ENCODE measurements at regions not wholly inside any gene's neighbourhood (a gene's known extent, or its start where the extent isn't known, plus 50 kb on each side); places are given as distances from the start of the nearest gene placed in this dataset.

DNA sequence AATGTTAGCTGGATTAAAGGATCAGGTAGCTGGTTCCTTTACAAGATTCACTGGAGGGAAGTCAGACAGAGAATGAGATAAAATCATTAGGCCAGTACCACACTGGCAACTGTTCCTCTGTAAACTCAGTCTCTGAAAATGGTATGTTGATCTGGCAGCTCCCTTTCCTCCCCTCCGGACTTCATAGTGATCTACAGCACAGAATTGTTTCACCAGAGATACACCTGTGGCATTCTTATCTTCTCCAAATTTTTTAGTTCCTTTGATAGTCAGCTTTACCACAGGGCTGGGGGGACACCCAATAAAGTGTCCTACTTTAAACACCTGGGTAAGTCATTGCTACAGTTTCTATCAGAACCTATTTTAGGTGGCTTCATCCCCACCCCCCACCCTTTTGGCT is 304.3 kb upstream of the KCNH8 start:
- no peaks in the 10 kb centered on the region for H4K20me1 ChIP-seq (ENCODE audit: insufficient read depth, low read depth, low read length)
- no peaks in the 10 kb centered on the region for H3K27me3 ChIP-seq (ENCODE audit: low read length)
- H3K79me2 ChIP-seq (ENCODE audit: low read length), result no peaks in the 10 kb centered on the region
- H3K9me2 ChIP-seq (replicated peaks; ENCODE audit: insufficient read depth, low read length), result no peaks in the 10 kb centered on the region
- no peak overlapping the region for H3K4me2 ChIP-seq (ENCODE audit: low read depth, low read length, poor library complexity, severe bottlenecking)
- no peaks in the 10 kb centered on the region for H3K36me3 ChIP-seq (ENCODE audit: insufficient read depth, low read length)
- H3K9me3 ChIP-seq (ENCODE audit: low read length), result no peaks in the 10 kb centered on the region
- no peak overlapping the region for H3K27ac ChIP-seq (ENCODE audit: low read length)
- H3K4me1 ChIP-seq (ENCODE audit: low read length), result no peaks in the 10 kb centered on the region
- H3K9ac ChIP-seq (ENCODE audit: low read length), result no peak overlapping the region
- H3K4me3 ChIP-seq (ENCODE audit: low read length), result no peak overlapping the region
- no peak overlapping the region for H2AFZ ChIP-seq (ENCODE audit: low read length)
- no peak for DNase-seq

DNA sequence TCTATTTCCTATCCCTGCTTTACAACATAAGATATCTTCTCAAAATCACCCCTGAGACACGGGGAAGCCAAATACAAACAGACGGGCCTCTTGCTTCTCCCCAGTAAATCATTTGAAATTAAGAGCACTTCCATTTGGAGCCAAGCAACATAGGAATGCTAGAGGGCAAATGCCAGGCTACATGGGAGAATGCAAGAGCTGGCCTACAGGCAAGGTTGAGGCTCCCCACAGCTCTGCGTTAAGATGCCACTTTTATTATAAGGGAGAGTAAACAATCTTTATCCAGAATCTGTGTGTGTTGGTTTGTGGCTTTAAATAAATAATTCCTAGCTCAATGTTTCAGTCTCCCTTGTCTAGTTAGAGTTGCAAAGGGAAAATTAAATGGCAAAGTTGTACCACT is 305.1 kb upstream of the KCNH8 start:
- no peak for DNase-seq
- Histone ChIP-seq H3K27me3 (ENCODE audit: low read length) (no peaks in the 10 kb centered on the region), H3K9me3 (ENCODE audit: low read length) (no peaks in the 10 kb centered on the region), H3K79me2 (ENCODE audit: low read length) (no peaks in the 10 kb centered on the region), H3K4me3 (ENCODE audit: low read length) (no peak overlapping the region), H3K9me2 (replicated peaks; ENCODE audit: insufficient read depth, low read length) (no peaks in the 10 kb centered on the region), H3K36me3 (ENCODE audit: insufficient read depth, low read length) (no peaks in the 10 kb centered on the region), H3K4me2 (ENCODE audit: low read depth, low read length, poor library complexity, severe bottlenecking) (no peak overlapping the region), H3K27ac (ENCODE audit: low read length) (no peak overlapping the region), H4K20me1 (ENCODE audit: insufficient read depth, low read depth, low read length) (no peaks in the 10 kb centered on the region), H3K9ac (ENCODE audit: low read length) (no peak overlapping the region), H2AFZ (ENCODE audit: low read length) (no peak overlapping the region), H3K4me1 (ENCODE audit: low read length) (no peaks in the 10 kb centered on the region)

DNA sequence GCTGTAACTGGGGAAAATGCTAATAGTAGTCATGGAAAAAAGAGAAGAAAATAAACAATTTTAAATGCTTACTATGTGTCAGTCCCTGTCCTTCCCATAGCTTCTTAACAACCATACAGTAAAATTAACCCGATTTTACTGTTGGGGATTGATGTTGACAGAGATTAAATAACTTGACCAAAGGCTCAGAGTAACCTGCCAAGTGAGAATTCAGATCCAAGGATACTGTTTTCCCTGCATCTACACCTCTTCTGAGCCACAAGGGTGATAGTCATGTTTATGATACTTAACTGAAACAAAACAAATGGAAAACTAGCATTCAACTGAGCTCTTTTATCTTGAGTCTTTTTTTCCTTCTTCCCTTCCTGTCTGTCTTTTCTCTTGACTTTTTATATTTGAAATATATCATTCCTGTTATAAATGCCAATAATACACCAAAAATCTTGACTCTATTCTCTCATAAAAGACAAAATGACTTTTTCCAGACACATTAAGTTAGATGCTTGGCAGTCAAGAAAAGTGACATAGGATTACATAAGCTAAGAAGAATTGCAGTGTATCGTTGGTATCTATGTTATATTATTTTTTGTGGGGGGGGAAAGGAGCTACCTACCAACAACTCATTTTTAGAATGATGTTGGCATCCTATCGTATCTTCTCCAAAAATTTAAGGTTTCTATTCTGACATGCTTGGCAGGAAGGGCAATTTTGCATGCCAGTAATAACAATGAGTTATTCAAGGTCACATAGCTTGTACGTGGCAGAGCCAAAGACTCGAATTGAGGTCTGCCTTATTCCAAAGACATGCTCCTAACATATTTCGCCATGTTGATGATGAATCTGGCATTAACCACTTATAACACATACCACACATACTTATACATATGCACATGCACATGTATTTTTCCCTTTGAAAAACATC is 306.6 kb upstream of the KCNH8 start:
- Histone ChIP-seq H3K4me1 (ENCODE audit: low read length) (no peaks in the 10 kb centered on the region), H3K79me2 (ENCODE audit: low read length) (no peaks in the 10 kb centered on the region), H3K36me3 (ENCODE audit: insufficient read depth, low read length) (no peaks in the 10 kb centered on the region), H4K20me1 (ENCODE audit: insufficient read depth, low read depth, low read length) (no peaks in the 10 kb centered on the region), H3K9ac (ENCODE audit: low read length) (no peak overlapping the region), H3K4me3 (ENCODE audit: low read length) (no peak overlapping the region), H3K4me2 (ENCODE audit: low read depth, low read length, poor library complexity, severe bottlenecking) (no peak overlapping the region), H3K9me3 (ENCODE audit: low read length) (no peaks in the 10 kb centered on the region), H3K27ac (ENCODE audit: low read length) (no peak overlapping the region), H3K27me3 (ENCODE audit: low read length) (no peaks in the 10 kb centered on the region), H2AFZ (ENCODE audit: low read length) (no peak overlapping the region), H3K9me2 (replicated peaks; ENCODE audit: insufficient read depth, low read length) (no peaks in the 10 kb centered on the region)
- no peak for DNase-seq

DNA sequence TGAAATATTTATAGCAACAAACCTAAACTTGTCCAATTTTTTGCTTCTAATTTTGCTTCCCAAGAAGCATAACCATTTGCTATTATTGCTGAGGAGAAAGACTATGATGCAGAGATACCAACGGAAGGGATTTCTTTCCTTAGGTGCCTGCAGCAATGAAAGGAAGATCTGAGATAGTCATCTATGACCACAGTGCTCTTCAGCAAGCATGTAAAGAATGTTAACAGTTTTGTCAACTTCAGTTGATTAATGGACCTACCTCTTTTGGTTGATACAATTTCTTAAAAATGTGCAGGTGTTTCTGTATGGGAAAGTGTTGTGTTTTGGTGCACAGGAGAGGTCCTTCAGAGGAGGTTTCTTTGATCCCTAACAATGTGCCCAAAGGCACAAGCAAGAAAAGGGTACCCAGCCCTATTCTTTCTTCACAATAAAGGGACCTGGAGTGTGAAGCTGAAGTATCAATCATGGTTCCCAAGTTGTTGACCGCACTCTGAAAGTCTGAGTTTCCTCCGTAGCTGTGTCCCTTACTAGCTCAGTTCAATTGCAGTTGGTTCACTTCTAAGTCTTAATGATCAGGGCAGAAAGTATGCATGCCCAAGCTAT is 307.7 kb upstream of the KCNH8 start:
- no peaks in the 10 kb centered on the region for H3K36me3 ChIP-seq (ENCODE audit: insufficient read depth, low read length)

DNA sequence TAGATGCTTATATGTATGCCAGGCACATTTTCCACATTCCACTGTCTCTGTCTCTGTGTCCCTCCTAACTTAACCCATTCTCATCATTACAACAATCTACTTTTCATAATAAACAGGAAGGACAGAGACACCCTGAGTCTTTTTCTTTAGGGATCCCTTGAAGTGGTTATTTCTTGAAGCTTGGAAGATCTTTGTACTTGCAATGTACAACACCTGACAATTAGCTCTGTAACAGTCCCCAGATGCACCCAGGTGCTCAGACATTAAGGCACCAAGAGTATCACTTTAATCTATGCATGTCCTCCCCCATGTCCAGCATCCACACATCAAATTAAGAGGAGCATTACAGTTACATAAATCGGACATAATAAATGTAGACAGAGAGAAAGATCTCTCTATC is 309.6 kb upstream of the KCNH8 start:
- no peaks in the 10 kb centered on the region for H3K27me3 ChIP-seq (ENCODE audit: low read length)
- no peak for DNase-seq
- H3K27ac ChIP-seq (ENCODE audit: low read length), result no peak overlapping the region

More for the DNA sequence above, 307.7 kb upstream of the KCNH8 start:
- Histone ChIP-seq H3K27ac (ENCODE audit: low read length) (no peak overlapping the region), H3K4me1 (ENCODE audit: low read length) (no peaks in the 10 kb centered on the region), H2AFZ (ENCODE audit: low read length) (no peak overlapping the region), H3K27me3 (ENCODE audit: low read length) (no peaks in the 10 kb centered on the region), H3K9me2 (replicated peaks; ENCODE audit: insufficient read depth, low read length) (no peaks in the 10 kb centered on the region), H3K4me2 (ENCODE audit: low read depth, low read length, poor library complexity, severe bottlenecking) (no peak overlapping the region), H3K9me3 (ENCODE audit: low read length) (no peaks in the 10 kb centered on the region), H3K79me2 (ENCODE audit: low read length) (no peaks in the 10 kb centered on the region), H3K4me3 (ENCODE audit: low read length) (no peak overlapping the region), H3K9ac (ENCODE audit: low read length) (no peak overlapping the region), H4K20me1 (ENCODE audit: insufficient read depth, low read depth, low read length) (no peaks in the 10 kb centered on the region)
- no peak for DNase-seq

DNA sequence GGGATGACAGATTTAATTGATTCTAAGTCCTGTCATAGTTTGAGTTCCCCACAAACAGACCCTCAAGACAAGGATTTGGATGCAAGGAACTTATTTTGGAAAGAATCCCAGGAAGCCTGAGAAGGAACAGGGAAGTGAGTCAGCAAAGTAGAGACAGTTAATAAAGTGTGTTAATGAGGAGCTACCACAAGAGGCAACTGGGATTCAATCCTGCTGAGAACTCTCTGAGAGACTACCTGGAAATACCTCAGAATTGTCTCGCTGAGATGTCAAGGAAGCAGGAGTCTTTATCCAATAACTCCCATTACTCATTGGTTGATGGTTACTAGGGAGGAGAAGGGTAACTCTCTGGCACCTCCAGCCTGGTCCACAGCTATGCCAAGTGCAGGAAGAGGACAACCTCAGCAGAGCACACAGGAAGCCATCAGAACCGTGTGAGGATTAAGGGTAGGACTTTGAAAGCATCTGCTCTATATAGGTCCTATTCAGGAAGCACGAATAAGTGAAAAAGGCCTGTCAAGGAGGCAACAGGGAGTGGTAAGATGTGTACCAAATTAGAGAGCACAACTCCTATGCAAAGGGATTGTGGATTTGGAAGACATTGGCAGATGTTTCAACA is 311.1 kb upstream of the KCNH8 start:
- Histone ChIP-seq H3K9ac (ENCODE audit: low read length) (no peak overlapping the region), H3K4me3 (ENCODE audit: low read length) (no peak overlapping the region), H3K9me3 (ENCODE audit: low read length) (no peaks in the 10 kb centered on the region), H3K4me2 (ENCODE audit: low read depth, low read length, poor library complexity, severe bottlenecking) (no peak overlapping the region), H3K27ac (ENCODE audit: low read length) (no peak overlapping the region), H3K79me2 (ENCODE audit: low read length) (no peaks in the 10 kb centered on the region), H2AFZ (ENCODE audit: low read length) (no peak overlapping the region), H4K20me1 (ENCODE audit: insufficient read depth, low read depth, low read length) (no peaks in the 10 kb centered on the region), H3K4me1 (ENCODE audit: low read length) (no peaks in the 10 kb centered on the region), H3K9me2 (replicated peaks; ENCODE audit: insufficient read depth, low read length) (no peaks in the 10 kb centered on the region), H3K27me3 (ENCODE audit: low read length) (no peaks in the 10 kb centered on the region), H3K36me3 (ENCODE audit: insufficient read depth, low read length) (no peaks in the 10 kb centered on the region)
- no peak for DNase-seq

More for the DNA sequence above, 309.6 kb upstream of the KCNH8 start:
- H4K20me1 ChIP-seq (ENCODE audit: insufficient read depth, low read depth, low read length), result no peaks in the 10 kb centered on the region
- no peaks in the 10 kb centered on the region for H3K9me2 ChIP-seq (replicated peaks; ENCODE audit: insufficient read depth, low read length)
- H3K9me3 ChIP-seq (ENCODE audit: low read length), result no peaks in the 10 kb centered on the region
- no peaks in the 10 kb centered on the region for H3K79me2 ChIP-seq (ENCODE audit: low read length)
- no peaks in the 10 kb centered on the region for H3K36me3 ChIP-seq (ENCODE audit: insufficient read depth, low read length)
- no peak overlapping the region for H3K9ac ChIP-seq (ENCODE audit: low read length)
- no peak overlapping the region for H3K4me2 ChIP-seq (ENCODE audit: low read depth, low read length, poor library complexity, severe bottlenecking)
- no peak overlapping the region for H3K4me3 ChIP-seq (ENCODE audit: low read length)
- H3K4me1 ChIP-seq (ENCODE audit: low read length), result no peaks in the 10 kb centered on the region
- no peak overlapping the region for H2AFZ ChIP-seq (ENCODE audit: low read length)

DNA sequence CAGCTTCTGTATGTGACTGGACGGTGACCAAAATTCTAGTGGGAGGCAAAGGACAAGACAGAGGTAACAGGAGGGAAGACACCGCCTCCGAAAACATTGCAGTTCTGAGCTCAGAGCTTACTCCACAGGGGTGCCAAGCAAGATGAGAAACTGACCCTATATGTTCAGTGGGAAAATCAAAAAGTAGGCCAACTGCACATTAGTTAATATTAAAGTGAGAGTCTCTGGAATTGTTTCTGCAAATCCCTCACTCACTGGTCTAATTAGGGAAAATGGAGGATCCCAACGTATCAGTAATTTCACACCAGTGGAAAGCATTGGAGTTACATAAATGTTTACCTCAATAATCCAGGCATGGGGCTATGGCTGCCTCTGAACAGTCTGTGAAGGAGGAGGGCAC is 313.3 kb upstream of the KCNH8 start:
- no peaks in the 10 kb centered on the region for H3K4me1 ChIP-seq (ENCODE audit: low read length)
- DNase-seq, result no peak
- no peaks in the 10 kb centered on the region for H4K20me1 ChIP-seq (ENCODE audit: insufficient read depth, low read depth, low read length)
- no peak overlapping the region for H3K4me2 ChIP-seq (ENCODE audit: low read depth, low read length, poor library complexity, severe bottlenecking)
- H3K27me3 ChIP-seq (ENCODE audit: low read length), result no peaks in the 10 kb centered on the region
- no peaks in the 10 kb centered on the region for H3K79me2 ChIP-seq (ENCODE audit: low read length)
- H2AFZ ChIP-seq (ENCODE audit: low read length), result no peak overlapping the region
- H3K9me3 ChIP-seq (ENCODE audit: low read length), result no peaks in the 10 kb centered on the region
- H3K9me2 ChIP-seq (replicated peaks; ENCODE audit: insufficient read depth, low read length), result no peaks in the 10 kb centered on the region
- H3K36me3 ChIP-seq (ENCODE audit: insufficient read depth, low read length), result no peaks in the 10 kb centered on the region
- no peak overlapping the region for H3K27ac ChIP-seq (ENCODE audit: low read length)
- H3K9ac ChIP-seq (ENCODE audit: low read length), result no peak overlapping the region
- H3K4me3 ChIP-seq (ENCODE audit: low read length), result no peak overlapping the region

DNA sequence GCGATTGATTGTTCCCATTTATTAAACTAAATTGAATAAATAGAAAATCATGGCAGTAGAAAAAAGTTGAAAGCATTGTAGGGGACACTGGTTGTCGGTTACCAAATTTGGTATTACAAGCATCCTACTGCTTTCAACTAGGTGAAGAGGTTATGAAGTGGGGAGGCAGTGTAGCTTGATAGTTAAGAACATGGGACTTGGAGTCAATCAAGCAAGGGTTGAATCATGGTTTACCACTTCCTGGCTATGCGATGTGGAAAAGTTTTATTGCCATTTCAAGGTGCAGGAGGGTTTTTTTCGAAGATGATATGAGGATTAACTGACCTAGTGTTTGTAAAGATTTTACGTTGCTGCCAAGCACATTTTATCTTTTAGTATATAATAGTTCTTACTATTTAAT is 318.2 kb upstream of the KCNH8 start:
- Histone ChIP-seq H3K36me3 (ENCODE audit: insufficient read depth, low read length) (no peaks in the 10 kb centered on the region), H3K9me2 (replicated peaks; ENCODE audit: insufficient read depth, low read length) (no peaks in the 10 kb centered on the region), H3K27me3 (ENCODE audit: low read length) (no peaks in the 10 kb centered on the region), H3K4me1 (ENCODE audit: low read length) (no peaks in the 10 kb centered on the region), H3K9me3 (ENCODE audit: low read length) (no peaks in the 10 kb centered on the region), H4K20me1 (ENCODE audit: insufficient read depth, low read depth, low read length) (no peaks in the 10 kb centered on the region), H3K4me3 (ENCODE audit: low read length) (no peak overlapping the region), H3K27ac (ENCODE audit: low read length) (no peak overlapping the region), H3K79me2 (ENCODE audit: low read length) (no peaks in the 10 kb centered on the region), H3K4me2 (ENCODE audit: low read depth, low read length, poor library complexity, severe bottlenecking) (no peak overlapping the region), H3K9ac (ENCODE audit: low read length) (no peak overlapping the region), H2AFZ (ENCODE audit: low read length) (no peak overlapping the region)
- DNase-seq, result no peak

All from Karpas-422 (cell line).